ENCODE measurements at regions not wholly inside any gene's neighbourhood (a gene's known extent, or its start where the extent isn't known, plus 50 kb on each side); places are given as distances from the start of the nearest gene placed in this dataset.

DNA sequence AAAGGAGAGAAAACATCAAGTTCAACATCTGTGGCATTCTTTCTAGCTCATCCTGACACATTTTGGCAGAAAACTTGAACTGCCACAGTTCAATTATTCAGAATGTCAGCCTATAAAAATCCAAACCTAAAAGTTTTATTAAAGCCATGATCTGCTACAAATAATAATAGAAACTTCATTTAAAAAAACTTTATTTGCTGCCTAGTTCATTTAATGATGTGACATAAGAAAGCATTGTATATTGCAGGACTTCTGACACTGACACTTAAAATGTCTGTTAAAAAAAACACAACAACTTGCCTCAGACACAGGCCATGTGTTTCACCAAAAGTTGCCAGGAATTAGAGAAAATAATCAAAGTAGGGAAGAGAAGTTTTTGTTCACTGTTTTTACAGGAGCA, 88.3 kb upstream of the HTR1E start:
- no peak for TF ChIP-seq CTCF (IDR thresholded peaks at IDR 0.05; ENCODE audit: extremely low read depth, missing control alignments)
- no peak for DNase-seq (ENCODE audit: low spot score)

DNA sequence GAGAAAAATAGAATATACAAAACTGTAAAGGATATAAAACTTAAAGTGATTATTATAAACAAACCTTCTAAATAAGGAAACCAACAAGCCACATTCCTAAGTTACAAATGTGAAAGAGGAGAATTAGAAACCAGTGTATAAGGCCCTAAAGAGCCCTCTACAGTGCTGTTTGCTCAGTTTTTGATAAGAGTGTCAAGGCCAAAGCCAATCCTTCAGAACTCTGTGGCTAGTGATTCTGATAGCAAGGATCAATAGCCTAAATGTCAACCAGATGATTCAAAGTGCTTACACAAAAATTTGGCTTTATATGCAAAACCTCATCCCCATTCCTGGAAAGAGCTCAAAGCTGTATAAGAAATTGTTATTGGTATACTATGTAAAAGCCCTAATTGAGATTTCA, 104.6 kb upstream of the HTR1E start:
- no peak for TF ChIP-seq CTCF (IDR thresholded peaks at IDR 0.05; ENCODE audit: extremely low read depth, missing control alignments)
- DNase-seq (ENCODE audit: low spot score) = no peak

DNA sequence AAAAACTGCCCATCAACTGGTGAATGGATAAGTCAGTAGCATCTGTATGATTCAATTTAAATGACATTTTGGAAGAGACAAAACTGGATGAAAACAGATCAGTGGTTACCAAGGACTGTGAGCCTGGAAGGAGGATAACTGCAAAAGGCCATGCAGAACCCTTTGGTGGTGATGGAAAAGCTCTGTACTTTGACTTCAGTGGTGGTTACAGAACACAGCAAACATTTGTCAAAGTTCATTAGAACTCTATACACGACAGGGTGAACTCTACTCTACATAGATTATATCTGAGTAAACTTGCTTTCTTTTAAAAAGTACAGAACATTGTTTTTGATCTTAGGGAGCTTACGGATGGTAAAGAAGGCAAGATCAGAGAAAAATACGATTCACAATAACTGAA, 111.9 kb upstream of the HTR1E start:
- DNase-seq (ENCODE audit: low spot score) = no peak
- no peak for TF ChIP-seq CTCF (IDR thresholded peaks at IDR 0.05; ENCODE audit: extremely low read depth, missing control alignments)

DNA sequence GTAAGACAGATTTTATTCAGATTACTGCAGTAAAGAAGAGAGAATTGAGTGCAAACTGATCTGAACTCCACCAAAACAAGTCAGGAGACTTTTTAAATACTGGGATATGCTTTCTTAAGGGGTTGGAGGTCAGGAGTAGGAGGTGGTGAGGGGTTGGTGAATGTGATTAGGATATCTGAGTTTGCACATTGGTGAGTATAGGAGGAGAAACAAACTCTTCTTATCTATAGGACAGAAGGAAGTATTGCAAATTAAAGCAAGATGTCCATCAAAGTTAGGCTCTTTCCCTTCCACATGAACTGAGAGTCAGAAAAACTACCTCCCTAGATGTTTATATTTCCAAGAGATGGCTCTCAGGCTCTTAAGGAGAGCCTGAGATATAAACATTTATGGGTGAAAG, 114.6 kb upstream of the HTR1E start:
- DNase-seq (ENCODE audit: low spot score) = no peak
- no peak for TF ChIP-seq CTCF (IDR thresholded peaks at IDR 0.05; ENCODE audit: extremely low read depth, missing control alignments)

GRCh38 chr6:86820750-86821149, 116.6 kb upstream of the HTR1E start:
- TF ChIP-seq CTCF (IDR thresholded peaks at IDR 0.05; ENCODE audit: extremely low read depth, missing control alignments) = no peak
- no peak for DNase-seq (ENCODE audit: low spot score)

- DNase-seq (ENCODE audit: low spot score) = no peak
- TF ChIP-seq CTCF (IDR thresholded peaks at IDR 0.05; ENCODE audit: extremely low read depth, missing control alignments) = no peak
Observed at GRCh38 chr6:86793649-86794048, 143.7 kb upstream of the HTR1E start.

- no peak for TF ChIP-seq CTCF (IDR thresholded peaks at IDR 0.05; ENCODE audit: extremely low read depth, missing control alignments)
- DNase-seq (ENCODE audit: low spot score) = no peak
Observed at GRCh38 chr6:86791476-86791875, 145.9 kb upstream of the HTR1E start.

All from GM20000 (cell line).